Endothelial cell of umbilical vein (primary cell): ENCODE measurements at regions not wholly inside any gene's neighbourhood (a gene's known extent, or its start where the extent isn't known, plus 50 kb on each side); places are given as distances from the start of the nearest gene placed in this dataset.
"Not testable (repeated sequence)": the region's sequence is repeated elsewhere in the genome, so short reads cannot be mapped to it uniquely, and the experiment has no call there.

Experiments
- POLR2A ChIP-seq: IDR thresholded peaks from 2 replicates; pipeline ENCODE4 v1.6.1; 2012; ENCODE audit warnings: low read depth, mild to moderate bottlenecking, control low read depth, low read length
- POLR2AphosphoS5 ChIP-seq: IDR thresholded peaks from 2 replicates; pipeline ENCODE4 v1.6.1; 2012; ENCODE audit warnings: low read depth, mild to moderate bottlenecking, control low read depth, low read length, moderate library complexity; ENCODE audit not compliant: insufficient read depth
- TF ChIP-seq, protein P1 (sequence below), 2 donors: IDR thresholded peaks; 1 replicate in 1 of 2; 2 replicates in 1 of 2; pipeline ENCODE4 v1.5.1; 2011; ENCODE audit warnings: low read length in 2 of 2, mild to moderate bottlenecking in 2 of 2, moderate library complexity in 2 of 2, control low read depth in 1 of 2, inconsistent platforms in 1 of 2, low read depth in 1 of 2; ENCODE audit not compliant: insufficient read depth in 1 of 2; ENCODE audit errors: extremely low read depth in 1 of 2

DNA sequence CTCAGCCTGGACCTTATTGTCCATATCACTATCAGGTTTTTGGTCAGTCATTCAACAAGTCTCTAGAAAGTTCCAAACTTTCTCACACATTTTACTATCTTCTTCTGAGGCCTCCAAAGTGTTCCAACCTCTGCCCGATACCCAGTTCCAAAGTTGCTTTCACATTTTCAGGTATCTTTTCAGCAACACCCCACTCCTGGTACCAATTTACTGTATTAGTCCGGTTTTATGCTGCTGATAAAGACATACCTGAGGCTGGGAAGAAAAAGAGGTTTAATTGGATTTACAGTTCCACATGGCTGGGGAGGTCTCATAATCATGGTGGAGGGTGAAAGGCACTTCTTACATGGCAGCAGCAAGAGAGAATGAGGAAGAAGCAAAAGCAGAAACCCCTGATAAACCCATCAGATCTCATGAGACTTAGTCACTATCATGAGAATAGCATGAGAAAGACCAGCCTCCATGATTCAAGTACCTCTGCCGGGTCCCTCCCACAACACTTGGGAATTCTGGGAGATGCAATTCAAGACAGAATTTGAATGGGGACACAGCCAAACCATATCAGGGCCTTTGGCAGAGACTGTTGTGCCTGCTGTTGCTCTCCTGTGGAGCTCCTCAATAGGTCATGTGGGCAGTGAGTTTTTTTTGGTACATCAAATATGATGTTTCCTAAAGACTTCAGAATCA is 256.0 kb downstream of the RPLP1 start:
- TF ChIP-seq, protein P1, sequence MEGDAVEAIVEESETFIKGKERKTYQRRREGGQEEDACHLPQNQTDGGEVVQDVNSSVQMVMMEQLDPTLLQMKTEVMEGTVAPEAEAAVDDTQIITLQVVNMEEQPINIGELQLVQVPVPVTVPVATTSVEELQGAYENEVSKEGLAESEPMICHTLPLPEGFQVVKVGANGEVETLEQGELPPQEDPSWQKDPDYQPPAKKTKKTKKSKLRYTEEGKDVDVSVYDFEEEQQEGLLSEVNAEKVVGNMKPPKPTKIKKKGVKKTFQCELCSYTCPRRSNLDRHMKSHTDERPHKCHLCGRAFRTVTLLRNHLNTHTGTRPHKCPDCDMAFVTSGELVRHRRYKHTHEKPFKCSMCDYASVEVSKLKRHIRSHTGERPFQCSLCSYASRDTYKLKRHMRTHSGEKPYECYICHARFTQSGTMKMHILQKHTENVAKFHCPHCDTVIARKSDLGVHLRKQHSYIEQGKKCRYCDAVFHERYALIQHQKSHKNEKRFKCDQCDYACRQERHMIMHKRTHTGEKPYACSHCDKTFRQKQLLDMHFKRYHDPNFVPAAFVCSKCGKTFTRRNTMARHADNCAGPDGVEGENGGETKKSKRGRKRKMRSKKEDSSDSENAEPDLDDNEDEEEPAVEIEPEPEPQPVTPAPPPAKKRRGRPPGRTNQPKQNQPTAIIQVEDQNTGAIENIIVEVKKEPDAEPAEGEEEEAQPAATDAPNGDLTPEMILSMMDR (IDR thresholded peaks at IDR 0.05; ENCODE audit: extremely low read depth in 1 of 2, insufficient read depth in 1 of 2, low read depth in 1 of 2, low read length in 2 of 2), result not testable (repeated sequence)
- TF ChIP-seq POLR2AphosphoS5, POLR2A: not testable (repeated sequence)
